GM21515 (cell line): ENCODE measurements at regions not wholly inside any gene's neighbourhood (a gene's known extent, or its start where the extent isn't known, plus 50 kb on each side); places are given as distances from the start of the nearest gene placed in this dataset.
"Not testable (repeated sequence)": the region's sequence is repeated elsewhere in the genome, so short reads cannot be mapped to it uniquely, and the experiment has no call there.

ENCODE experiments used
- ATAC-seq: cut with Tn5 transposase; IDR thresholded peaks from one replicate; pipeline ENCODE4 v1.9.1; 2021; ENCODE audit not compliant: unreplicated experiment

GRCh38 chr2:234409590-234409989 is 87.3 kb downstream of the ARL4C start:
- no peak for ATAC-seq

GRCh38 chr2:234406085-234406484 is 90.8 kb downstream of the ARL4C start:
- no peak for ATAC-seq

- ATAC-seq = no peak
These were observed 91.4 kb downstream of the ARL4C start for GRCh38 chr2:234405462-234405861.

GRCh38 chr2:234404957-234405356 is 91.9 kb downstream of the ARL4C start:
- no peak for ATAC-seq

- ATAC-seq = no peak
These were observed 93.1 kb downstream of the ARL4C start for GRCh38 chr2:234403751-234404150.

- no peak for ATAC-seq
These were observed 93.8 kb downstream of the ARL4C start for GRCh38 chr2:234403074-234403473.

- ATAC-seq = no peak
These were observed 95.5 kb downstream of the ARL4C start for GRCh38 chr2:234401426-234401825.

- no peak for ATAC-seq
These were observed 97.2 kb downstream of the ARL4C start for GRCh38 chr2:234399451-234400246.

GRCh38 chr2:234398531-234398930 is 98.3 kb downstream of the ARL4C start:
- ATAC-seq = no peak

- no peak for ATAC-seq
These were observed 100.9 kb downstream of the ARL4C start for GRCh38 chr2:234395891-234396420.

- ATAC-seq = no peak
These were observed 102.4 kb downstream of the ARL4C start for GRCh38 chr2:234394450-234394849.

- no peak for ATAC-seq
These were observed 103.5 kb downstream of the ARL4C start for GRCh38 chr2:234393354-234393753.

GRCh38 chr2:234392041-234392615 is 104.8 kb downstream of the ARL4C start:
- ATAC-seq = no peak

- no peak for ATAC-seq
These were observed 105.3 kb downstream of the ARL4C start for GRCh38 chr2:234391625-234392024.

- ATAC-seq = not testable (repeated sequence)
These were observed 107.2 kb downstream of the ARL4C start for GRCh38 chr2:234389661-234390060.

GRCh38 chr2:234388591-234388990 is 108.3 kb downstream of the ARL4C start:
- no peak for ATAC-seq

- ATAC-seq = no peak
These were observed 109.9 kb downstream of the ARL4C start for GRCh38 chr2:234386971-234387370.

GRCh38 chr2:234382131-234382530 is 114.8 kb downstream of the ARL4C start:
- ATAC-seq = no peak

GRCh38 chr2:234378958-234379357 is 117.9 kb downstream of the ARL4C start:
- not testable (repeated sequence) for ATAC-seq

GRCh38 chr2:234378440-234378839 is 118.4 kb downstream of the ARL4C start:
- no peak for ATAC-seq

- ATAC-seq = no peak
These were observed 119.0 kb downstream of the ARL4C start for GRCh38 chr2:234377761-234378391.

- no peak for ATAC-seq
These were observed 120.7 kb downstream of the ARL4C start for GRCh38 chr2:234376229-234376628.
